ENCODE measurements at regions not wholly inside any gene's neighbourhood (a gene's known extent, or its start where the extent isn't known, plus 50 kb on each side); places are given as distances from the start of the nearest gene placed in this dataset.
"Not testable (repeated sequence)": the region's sequence is repeated elsewhere in the genome, so short reads cannot be mapped to it uniquely, and the experiment has no call there.

- DNase-seq = no peak
These were observed 112.0 kb downstream of the TMX1 start for GRCh38 chr14:51351997-51352396.

- no peak for DNase-seq
These were observed 113.9 kb downstream of the TMX1 start for GRCh38 chr14:51353901-51354300.

GRCh38 chr14:51354846-51355245, 114.8 kb downstream of the TMX1 start:
- DNase-seq = no peak

DNA sequence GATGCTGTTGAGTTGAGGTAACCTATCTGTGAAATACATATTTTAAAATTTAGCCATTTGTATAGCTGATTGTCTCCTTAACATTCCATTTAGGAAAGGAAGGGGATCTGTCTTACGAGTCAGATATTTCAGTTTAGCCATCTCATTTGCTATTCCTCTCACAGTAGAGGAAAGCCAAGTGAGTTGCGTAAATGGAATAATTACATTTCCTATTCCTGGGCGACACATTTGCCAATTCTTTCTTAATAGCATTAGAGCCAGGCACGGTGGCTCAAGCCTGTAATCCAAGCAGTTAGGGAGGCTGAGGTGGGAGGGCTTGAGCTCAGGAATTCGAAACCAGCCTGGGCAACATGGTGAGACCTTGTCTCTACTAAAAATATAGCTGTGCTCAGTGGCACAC, 116.3 kb downstream of the TMX1 start:
- no peak for DNase-seq

- no peak for DNase-seq
These were observed 117.2 kb downstream of the TMX1 start for GRCh38 chr14:51357250-51357649.

GRCh38 chr14:51360592-51360991, 120.5 kb downstream of the TMX1 start:
- DNase-seq = no peak

GRCh38 chr14:51365241-51365965, 125.4 kb downstream of the TMX1 start:
- DNase-seq = no peak

DNA sequence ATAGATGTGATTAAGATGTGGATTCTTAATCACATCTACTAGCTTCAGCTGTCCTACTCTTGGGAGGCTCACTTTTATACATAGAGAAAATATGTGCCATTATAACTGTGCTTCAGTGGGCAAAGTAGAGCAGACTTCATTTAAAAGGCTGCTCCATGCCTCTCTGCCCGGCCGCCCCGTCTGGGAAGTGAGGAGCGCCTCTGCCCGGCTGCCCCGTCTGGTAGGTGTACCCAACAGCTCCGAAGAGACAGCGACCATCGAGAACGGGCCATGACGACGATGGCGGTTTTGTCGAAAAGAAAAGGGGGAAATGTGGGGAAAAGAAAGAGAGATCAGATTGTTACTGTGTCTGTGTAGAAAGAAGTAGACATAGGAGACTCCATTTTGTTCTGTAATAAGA, 126.4 kb downstream of the TMX1 start:
- not testable (repeated sequence) for DNase-seq

DNA sequence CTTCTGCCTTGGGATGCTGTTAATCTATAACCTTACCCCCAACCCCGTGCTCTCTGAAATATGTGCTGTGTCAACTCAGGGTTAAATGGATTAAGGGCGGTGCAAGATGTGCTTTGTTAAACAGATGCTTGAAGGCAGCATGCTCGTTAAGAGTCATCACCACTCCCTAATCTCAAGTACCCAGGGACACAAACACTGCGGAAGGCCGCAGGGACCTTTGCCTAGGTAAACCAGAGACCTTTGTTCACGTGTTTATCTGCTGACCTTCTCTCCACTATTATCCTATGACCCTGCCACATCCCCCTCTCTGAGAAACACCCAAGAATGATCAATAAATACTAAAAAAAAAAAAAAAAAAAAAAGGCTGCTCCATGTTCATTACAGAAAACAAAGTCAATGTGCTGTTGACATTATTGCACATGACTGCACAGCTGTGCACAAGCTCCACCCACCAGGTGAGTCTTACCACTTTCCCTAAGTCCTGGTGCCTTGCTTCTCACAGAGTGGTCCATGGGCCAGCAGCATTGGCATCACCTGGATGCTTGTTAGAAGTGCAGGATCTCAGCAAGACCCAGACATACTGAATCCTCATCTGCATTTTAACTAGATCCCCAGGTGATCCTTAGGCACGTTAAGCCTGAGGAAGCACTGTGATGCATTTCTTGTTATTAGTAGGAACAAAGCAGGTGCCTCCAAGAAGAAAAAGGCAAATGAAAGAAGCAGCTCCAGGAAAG, 127.0 kb downstream of the TMX1 start:
- DNase-seq = not testable (repeated sequence)

GRCh38 chr14:51367600-51367931, 127.5 kb downstream of the TMX1 start:
- no peak for DNase-seq

- DNase-seq = peak; percentile 45
These were observed 128.7 kb downstream of the TMX1 start for GRCh38 chr14:51368721-51369163.

DNA sequence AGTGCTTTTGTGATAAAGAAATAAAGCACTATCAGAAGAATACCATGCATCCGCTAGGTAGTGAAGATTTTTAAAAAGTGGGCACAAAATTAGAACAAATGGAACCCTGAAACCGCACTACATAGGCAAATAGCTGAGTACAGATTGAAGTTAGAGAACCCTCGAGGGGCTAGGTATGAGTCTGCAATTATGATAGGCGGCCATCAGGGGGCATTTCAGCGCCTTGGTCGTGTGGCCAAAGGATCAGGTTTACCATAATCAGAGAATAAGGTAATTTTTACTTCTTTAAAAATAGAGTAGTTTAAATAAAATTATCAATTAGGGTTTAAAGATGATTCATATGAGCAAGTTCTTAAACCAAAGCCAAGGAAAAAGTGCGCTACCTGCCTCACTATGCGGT, 129.8 kb downstream of the TMX1 start:
- no peak for DNase-seq

- no peak for DNase-seq
These were observed 130.8 kb downstream of the TMX1 start for GRCh38 chr14:51370758-51371386.

- not testable (repeated sequence) for DNase-seq
These were observed 137.1 kb downstream of the TMX1 start for GRCh38 chr14:51377186-51377585.

- no peak for DNase-seq
These were observed 142.5 kb downstream of the TMX1 start for GRCh38 chr14:51382506-51382905.

DNA sequence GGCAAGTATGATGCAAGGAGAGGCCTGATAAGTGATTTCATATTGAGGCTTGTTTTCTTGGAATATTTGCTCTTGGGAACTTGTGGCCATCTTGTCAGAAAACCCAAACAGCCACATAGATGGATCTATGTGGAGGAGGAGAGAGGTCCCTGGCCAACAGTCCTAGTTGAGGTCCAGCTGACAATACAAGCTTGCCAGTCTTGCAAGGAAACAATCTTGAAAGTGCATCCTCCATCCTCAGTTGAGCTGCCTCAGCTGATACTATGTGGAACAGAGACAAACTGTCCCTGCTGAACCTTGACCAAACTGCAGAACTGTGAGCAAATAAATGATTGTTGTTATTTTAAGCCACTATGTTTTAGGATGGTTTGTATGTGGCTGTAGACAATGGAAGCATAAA, 146.4 kb downstream of the TMX1 start:
- no peak for DNase-seq

GRCh38 chr14:51386983-51387735, 147.1 kb downstream of the TMX1 start:
- DNase-seq = no peak

DNA sequence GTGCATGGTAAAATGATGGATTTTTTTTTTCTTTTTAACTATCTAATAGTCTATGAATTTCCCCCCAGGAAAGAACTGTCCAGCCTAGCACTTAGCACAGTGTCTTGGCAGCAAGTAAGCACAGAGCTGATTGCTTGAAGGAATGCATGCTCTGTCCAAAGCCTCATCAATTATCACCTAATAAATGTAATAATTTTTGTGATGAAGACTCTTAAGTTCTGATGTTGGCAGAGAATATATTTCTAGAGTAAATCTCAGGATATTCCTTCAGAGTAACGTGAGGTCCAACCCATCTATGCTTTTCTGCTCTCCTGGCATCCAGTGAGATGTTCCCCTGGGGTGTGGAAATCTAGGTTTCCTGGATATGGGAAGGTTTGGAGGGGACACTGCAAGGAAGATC, 152.4 kb downstream of the TMX1 start:
- no peak for DNase-seq

- no peak for DNase-seq
These were observed 154.3 kb downstream of the TMX1 start for GRCh38 chr14:51394384-51394783.

DNA sequence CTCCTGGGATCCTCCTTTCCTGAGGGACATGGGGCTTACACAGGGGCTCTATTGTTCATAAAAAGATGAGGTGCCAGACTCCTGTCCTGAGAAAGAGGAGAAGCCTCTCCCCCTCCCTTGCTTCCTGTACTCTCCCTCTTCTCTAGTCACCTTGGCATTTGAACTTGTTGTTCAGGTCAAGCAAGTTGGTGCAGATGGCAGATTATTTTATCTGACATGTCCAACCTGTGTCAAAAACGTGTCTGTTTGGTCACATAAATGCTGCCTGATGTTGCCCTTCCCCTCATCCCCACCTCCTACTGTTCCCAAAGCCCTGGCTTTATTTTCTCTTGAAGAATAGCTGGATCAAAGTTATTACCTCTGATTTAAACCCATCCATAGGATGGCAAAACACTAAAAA, 154.8 kb downstream of the TMX1 start:
- DNase-seq = no peak

GRCh38 chr14:51395361-51395849, 155.4 kb downstream of the TMX1 start:
- DNase-seq = peak; percentile 63

GRCh38 chr14:51396222-51396815, 156.3 kb downstream of the TMX1 start:
- no peak for DNase-seq

GRCh38 chr14:51398898-51399297, 158.9 kb downstream of the TMX1 start:
- no peak for DNase-seq
